ENCODE measurements at regions not wholly inside any gene's neighbourhood (a gene's known extent, or its start where the extent isn't known, plus 50 kb on each side); places are given as distances from the start of the nearest gene placed in this dataset.

DNA sequence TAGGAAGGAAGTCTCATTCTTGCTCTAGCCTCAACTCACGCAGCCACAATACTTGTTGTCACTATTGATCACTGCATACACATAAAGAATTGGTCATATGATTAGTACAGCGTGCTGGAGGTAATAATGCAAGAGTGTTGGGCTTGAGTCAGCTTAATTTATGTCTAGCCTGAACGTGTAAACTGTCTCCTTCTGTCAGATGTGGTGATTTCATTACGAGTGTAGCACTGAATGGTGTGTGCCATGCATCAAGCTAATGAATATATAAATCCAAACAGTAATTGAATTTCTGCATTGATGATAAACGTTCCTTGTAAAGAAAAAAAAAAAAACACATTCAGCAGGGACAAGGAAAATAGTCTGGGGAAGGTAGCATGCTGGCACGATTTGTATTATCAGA lies 396.2 kb upstream of the RAG2 start:
- Histone ChIP-seq H2AFZ (ENCODE audit: low read length) (no peak overlapping the region), H3K36me3 (ENCODE audit: insufficient read depth, low read length) (no peaks in the 10 kb centered on the region), H3K4me1 (ENCODE audit: insufficient read depth, low read length, poor library complexity, severe bottlenecking) (no peaks in the 10 kb centered on the region), H3K79me2 (ENCODE audit: insufficient read depth, low read depth, low read length) (no peaks in the 10 kb centered on the region), H3K4me3 (ENCODE audit: low read depth, low read length, poor library complexity, severe bottlenecking) (no peak overlapping the region), H3K4me2 (ENCODE audit: low read length) (no peak overlapping the region), H4K20me1 (ENCODE audit: insufficient read depth, low read length) (no peaks in the 10 kb centered on the region), H3K9me3 (ENCODE audit: low read length) (no peaks in the 10 kb centered on the region), H3K9me2 (ENCODE audit: insufficient read depth, low read length) (0 out of 2 replicates have a peak, but pooled peaks cover under 1% of the 10 kb centered on the region), H3K27ac (ENCODE audit: low read depth, low read length, poor library complexity, severe bottlenecking) (no peak overlapping the region)
- TF ChIP-seq, protein P1, sequence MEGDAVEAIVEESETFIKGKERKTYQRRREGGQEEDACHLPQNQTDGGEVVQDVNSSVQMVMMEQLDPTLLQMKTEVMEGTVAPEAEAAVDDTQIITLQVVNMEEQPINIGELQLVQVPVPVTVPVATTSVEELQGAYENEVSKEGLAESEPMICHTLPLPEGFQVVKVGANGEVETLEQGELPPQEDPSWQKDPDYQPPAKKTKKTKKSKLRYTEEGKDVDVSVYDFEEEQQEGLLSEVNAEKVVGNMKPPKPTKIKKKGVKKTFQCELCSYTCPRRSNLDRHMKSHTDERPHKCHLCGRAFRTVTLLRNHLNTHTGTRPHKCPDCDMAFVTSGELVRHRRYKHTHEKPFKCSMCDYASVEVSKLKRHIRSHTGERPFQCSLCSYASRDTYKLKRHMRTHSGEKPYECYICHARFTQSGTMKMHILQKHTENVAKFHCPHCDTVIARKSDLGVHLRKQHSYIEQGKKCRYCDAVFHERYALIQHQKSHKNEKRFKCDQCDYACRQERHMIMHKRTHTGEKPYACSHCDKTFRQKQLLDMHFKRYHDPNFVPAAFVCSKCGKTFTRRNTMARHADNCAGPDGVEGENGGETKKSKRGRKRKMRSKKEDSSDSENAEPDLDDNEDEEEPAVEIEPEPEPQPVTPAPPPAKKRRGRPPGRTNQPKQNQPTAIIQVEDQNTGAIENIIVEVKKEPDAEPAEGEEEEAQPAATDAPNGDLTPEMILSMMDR (conservative IDR thresholded peaks at IDR 0.05; ENCODE audit: low read length): no peak
- no peak for TF ChIP-seq EZH2phosphoT487 (IDR thresholded peaks at IDR 0.05; ENCODE audit: borderline replicate concordance, low read depth, low read length)
- no peak for DNase-seq (ENCODE audit: low spot score)
- CTCF ChIA-PET (ENCODE audit: unreplicated experiment): no interaction called here
- no TSS peak for BruUV-seq (replicated peaks)
- intact Hi-C loops (cut with micrococcal nuclease; ENCODE audit: unreplicated experiment): no loop called here
- POLR2A ChIA-PET: no interaction called here

DNA sequence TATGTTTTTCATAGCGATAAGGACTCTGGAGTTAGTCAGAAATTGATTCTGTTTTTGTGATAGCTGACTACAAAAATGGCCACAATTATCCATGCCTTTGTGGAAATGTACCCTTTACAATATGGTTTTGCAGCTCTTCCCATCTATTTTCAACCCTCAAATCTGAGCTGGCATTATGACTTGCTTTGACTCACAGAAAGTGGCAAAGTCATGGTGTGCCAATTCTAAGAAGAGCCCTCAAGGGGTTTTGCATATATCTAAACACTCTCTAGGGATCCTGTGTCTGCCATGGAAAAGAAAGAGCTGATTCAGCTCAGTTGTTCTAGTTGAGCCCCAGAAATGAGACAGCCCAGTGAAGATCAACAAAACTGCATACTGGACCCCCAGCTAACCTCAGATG lies 390.5 kb upstream of the RAG2 start:
- no peak overlapping the region for H3K4me3 ChIP-seq (ENCODE audit: low read depth, low read length, poor library complexity, severe bottlenecking)
- ChIA-PET POLR2A (no interaction called here), CTCF (ENCODE audit: unreplicated experiment) (no interaction called here)

DNA sequence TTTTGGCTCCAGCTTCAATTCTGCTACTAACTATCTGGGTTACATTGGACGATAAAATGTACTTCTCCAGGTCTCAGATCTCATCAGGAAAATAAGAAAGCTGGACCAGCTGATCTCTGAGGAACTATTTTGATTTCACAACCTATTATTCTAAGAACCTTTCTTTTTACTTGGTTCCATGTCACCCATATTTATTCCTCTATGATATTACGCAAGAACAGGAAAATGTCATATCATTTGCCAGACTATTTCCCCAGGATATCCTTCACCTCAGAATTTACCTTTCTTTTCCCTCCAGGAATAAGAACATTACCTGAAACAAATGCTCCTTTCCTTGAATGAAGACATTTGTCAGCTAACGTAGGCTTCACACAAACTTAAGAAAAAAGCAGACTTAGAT lies 387.5 kb upstream of the RAG2 start:
- TF ChIP-seq EZH2phosphoT487 (IDR thresholded peaks at IDR 0.05; ENCODE audit: borderline replicate concordance, low read depth, low read length): no peak
- TF ChIP-seq, protein P1 (conservative IDR thresholded peaks at IDR 0.05; ENCODE audit: low read length): no peak
- POLR2A ChIA-PET: interaction anchor here (1.1 kb wide), 1 partner anchor 10 kb away, joined by 3 read pairs; no protein-coding TSS in a partner anchor
- Histone ChIP-seq H4K20me1 (ENCODE audit: insufficient read depth, low read length) (no peaks in the 10 kb centered on the region), H3K27ac (ENCODE audit: low read depth, low read length, poor library complexity, severe bottlenecking) (no peak overlapping the region), H3K4me1 (ENCODE audit: insufficient read depth, low read length, poor library complexity, severe bottlenecking) (no peaks in the 10 kb centered on the region), H3K36me3 (ENCODE audit: insufficient read depth, low read length) (no peaks in the 10 kb centered on the region), H3K4me2 (ENCODE audit: low read length) (no peak overlapping the region), H2AFZ (ENCODE audit: low read length) (no peak overlapping the region), H3K9me2 (ENCODE audit: insufficient read depth, low read length) (no peaks in the 10 kb centered on the region), H3K9me3 (ENCODE audit: low read length) (no peaks in the 10 kb centered on the region), H3K79me2 (ENCODE audit: insufficient read depth, low read depth, low read length) (no peaks in the 10 kb centered on the region), H3K4me3 (ENCODE audit: low read depth, low read length, poor library complexity, severe bottlenecking) (no peak overlapping the region)
- BruUV-seq (replicated peaks): no TSS peak
- no peak for DNase-seq (ENCODE audit: low spot score)
- CTCF ChIA-PET (ENCODE audit: unreplicated experiment): no interaction called here
- intact Hi-C loops (cut with micrococcal nuclease; ENCODE audit: unreplicated experiment): no loop called here

More for the DNA sequence above, 390.5 kb upstream of the RAG2 start:
- Histone ChIP-seq H4K20me1 (ENCODE audit: insufficient read depth, low read length) (no peaks in the 10 kb centered on the region), H2AFZ (ENCODE audit: low read length) (no peak overlapping the region), H3K9me3 (ENCODE audit: low read length) (no peaks in the 10 kb centered on the region), H3K4me1 (ENCODE audit: insufficient read depth, low read length, poor library complexity, severe bottlenecking) (no peaks in the 10 kb centered on the region), H3K27ac (ENCODE audit: low read depth, low read length, poor library complexity, severe bottlenecking) (no peak overlapping the region), H3K36me3 (ENCODE audit: insufficient read depth, low read length) (no peaks in the 10 kb centered on the region), H3K9me2 (ENCODE audit: insufficient read depth, low read length) (no peaks in the 10 kb centered on the region), H3K4me2 (ENCODE audit: low read length) (no peak overlapping the region), H3K79me2 (ENCODE audit: insufficient read depth, low read depth, low read length) (no peaks in the 10 kb centered on the region)
- TF ChIP-seq, protein P1 (conservative IDR thresholded peaks at IDR 0.05; ENCODE audit: low read length): no peak
- TF ChIP-seq EZH2phosphoT487 (IDR thresholded peaks at IDR 0.05; ENCODE audit: borderline replicate concordance, low read depth, low read length): no peak
- intact Hi-C loops (cut with micrococcal nuclease; ENCODE audit: unreplicated experiment): no loop called here
- no peak for DNase-seq (ENCODE audit: low spot score)
- no TSS peak for BruUV-seq (replicated peaks)

Data from OCI-LY7 (cell line).